ENCODE measurements at regions not wholly inside any gene's neighbourhood (a gene's known extent, or its start where the extent isn't known, plus 50 kb on each side); places are given as distances from the start of the nearest gene placed in this dataset.
"Not testable (repeated sequence)": the region's sequence is repeated elsewhere in the genome, so short reads cannot be mapped to it uniquely, and the experiment has no call there.

DNA sequence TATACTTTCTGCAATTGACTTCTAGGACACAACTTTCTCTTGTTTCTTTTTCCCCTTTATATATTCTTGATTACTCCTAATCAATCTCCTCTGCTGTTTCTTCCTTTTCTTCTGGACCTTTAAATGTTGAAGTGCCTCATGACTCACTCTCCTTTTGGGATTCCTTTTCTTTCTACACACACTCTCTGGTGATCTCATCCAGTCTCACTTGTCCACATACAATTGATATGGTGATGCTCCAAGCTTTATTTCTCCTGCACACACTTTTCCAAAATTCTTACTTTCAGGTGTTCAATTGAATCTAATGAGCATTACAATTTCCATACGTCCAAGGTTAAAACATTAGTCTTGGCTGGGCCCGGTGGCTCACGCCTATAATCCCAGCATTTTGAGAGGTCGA lies 794.8 kb upstream of the EPHA5 start:
- Histone ChIP-seq H3K27me3 (no peaks in the 10 kb centered on the region), H3K9me3 (no peaks in the 10 kb centered on the region), H3K27ac (no peak overlapping the region), H3K4me3 (no peak overlapping the region), H3K9ac (ENCODE audit: low read depth in 2 of 2, low read length in 2 of 2) (no peak overlapping the region), H3K36me3 (no peaks in the 10 kb centered on the region), H3K4me1 (no peaks in the 10 kb centered on the region)
- DNase-seq, result no peak
- intact Hi-C loops (cut with DNase I), result no loop called here
- TF ChIP-seq, protein P1, sequence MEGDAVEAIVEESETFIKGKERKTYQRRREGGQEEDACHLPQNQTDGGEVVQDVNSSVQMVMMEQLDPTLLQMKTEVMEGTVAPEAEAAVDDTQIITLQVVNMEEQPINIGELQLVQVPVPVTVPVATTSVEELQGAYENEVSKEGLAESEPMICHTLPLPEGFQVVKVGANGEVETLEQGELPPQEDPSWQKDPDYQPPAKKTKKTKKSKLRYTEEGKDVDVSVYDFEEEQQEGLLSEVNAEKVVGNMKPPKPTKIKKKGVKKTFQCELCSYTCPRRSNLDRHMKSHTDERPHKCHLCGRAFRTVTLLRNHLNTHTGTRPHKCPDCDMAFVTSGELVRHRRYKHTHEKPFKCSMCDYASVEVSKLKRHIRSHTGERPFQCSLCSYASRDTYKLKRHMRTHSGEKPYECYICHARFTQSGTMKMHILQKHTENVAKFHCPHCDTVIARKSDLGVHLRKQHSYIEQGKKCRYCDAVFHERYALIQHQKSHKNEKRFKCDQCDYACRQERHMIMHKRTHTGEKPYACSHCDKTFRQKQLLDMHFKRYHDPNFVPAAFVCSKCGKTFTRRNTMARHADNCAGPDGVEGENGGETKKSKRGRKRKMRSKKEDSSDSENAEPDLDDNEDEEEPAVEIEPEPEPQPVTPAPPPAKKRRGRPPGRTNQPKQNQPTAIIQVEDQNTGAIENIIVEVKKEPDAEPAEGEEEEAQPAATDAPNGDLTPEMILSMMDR (IDR thresholded peaks at IDR 0.05), result no peak

DNA sequence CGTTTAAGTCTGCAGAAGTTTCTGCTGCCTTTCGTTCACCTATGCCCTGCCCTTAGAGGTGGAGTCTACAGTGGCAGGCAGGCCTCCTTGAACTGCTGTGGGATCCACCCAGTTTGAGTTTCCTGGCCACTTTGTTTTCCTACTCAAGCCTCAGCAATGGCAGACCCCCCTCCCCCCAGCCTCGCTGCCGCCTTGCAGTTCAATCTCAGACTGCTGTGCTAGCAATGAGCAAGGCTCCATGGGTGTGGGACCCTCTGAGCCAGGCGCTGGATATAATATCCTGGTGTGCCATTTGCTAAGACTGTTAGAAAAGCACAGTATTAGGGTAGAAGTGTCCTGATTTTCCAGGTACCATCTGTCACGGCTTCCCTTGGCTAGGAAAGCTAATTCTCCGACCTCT lies 792.6 kb upstream of the EPHA5 start:
- H3K4me1 ChIP-seq; intact Hi-C loops (cut with DNase I); H3K9me3 ChIP-seq; H3K36me3 ChIP-seq; DNase-seq; H3K27me3 ChIP-seq; H3K27ac ChIP-seq; H3K4me3 ChIP-seq; H3K9ac ChIP-seq (ENCODE audit: low read depth in 2 of 2, low read length in 2 of 2): not testable (repeated sequence)

DNA sequence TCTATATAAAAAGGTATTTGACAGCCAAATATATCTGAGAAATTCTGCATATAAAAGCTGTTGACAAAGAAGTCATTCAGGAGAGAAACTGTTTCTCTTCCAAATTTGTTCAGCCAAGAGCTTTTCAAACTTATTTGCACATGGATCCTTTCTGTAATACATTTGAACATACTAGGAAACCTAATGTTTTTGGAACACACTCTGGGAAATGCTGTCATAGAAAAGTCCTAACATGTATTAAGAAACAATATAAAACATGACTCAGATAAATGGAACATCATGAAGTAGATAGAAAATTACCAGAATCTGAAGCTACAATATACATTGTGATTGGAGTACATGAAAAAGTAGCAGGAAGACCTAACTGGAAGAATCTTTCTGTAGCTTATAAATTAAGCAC lies 781.5 kb upstream of the EPHA5 start:
- Histone ChIP-seq H3K27ac (no peak overlapping the region), H3K4me1 (no peaks in the 10 kb centered on the region), H3K27me3 (no peaks in the 10 kb centered on the region), H3K9ac (ENCODE audit: low read depth in 2 of 2, low read length in 2 of 2) (no peak overlapping the region), H3K9me3 (no peaks in the 10 kb centered on the region), H3K36me3 (no peaks in the 10 kb centered on the region), H3K4me3 (no peak overlapping the region)
- intact Hi-C loops (cut with DNase I), result no loop called here
- no peak for DNase-seq
- TF ChIP-seq, protein P1 (IDR thresholded peaks at IDR 0.05), result no peak

DNA sequence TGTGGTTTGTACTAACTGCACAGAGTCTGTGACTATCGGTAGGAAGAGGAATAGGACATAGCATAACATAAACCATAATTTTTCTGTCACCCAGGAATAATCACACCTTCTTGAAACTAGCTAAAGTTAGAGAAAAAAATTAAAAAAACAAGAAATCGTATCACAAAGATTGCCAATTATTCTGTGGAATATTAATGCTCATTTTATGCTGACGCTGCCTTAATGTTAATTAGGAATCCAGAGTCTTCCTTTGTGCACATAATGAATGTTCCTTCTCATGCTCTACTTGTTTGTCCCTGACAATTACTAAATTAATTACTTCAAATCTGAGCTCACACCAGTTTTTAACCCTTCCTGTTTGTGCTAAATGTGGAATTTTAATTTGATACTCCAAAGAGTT lies 772.7 kb upstream of the EPHA5 start:
- TF ChIP-seq, protein P1 (IDR thresholded peaks at IDR 0.05), result no peak
- H3K4me1 ChIP-seq, result no peaks in the 10 kb centered on the region
- H3K27ac ChIP-seq, result no peak overlapping the region
- intact Hi-C loops (cut with DNase I), result no loop called here
- H3K4me3 ChIP-seq, result no peak overlapping the region
- no peak overlapping the region for H3K9ac ChIP-seq (ENCODE audit: low read depth in 2 of 2, low read length in 2 of 2)
- no peak for DNase-seq
- no peaks in the 10 kb centered on the region for H3K9me3 ChIP-seq
- no peaks in the 10 kb centered on the region for H3K36me3 ChIP-seq
- H3K27me3 ChIP-seq, result no peaks in the 10 kb centered on the region

DNA sequence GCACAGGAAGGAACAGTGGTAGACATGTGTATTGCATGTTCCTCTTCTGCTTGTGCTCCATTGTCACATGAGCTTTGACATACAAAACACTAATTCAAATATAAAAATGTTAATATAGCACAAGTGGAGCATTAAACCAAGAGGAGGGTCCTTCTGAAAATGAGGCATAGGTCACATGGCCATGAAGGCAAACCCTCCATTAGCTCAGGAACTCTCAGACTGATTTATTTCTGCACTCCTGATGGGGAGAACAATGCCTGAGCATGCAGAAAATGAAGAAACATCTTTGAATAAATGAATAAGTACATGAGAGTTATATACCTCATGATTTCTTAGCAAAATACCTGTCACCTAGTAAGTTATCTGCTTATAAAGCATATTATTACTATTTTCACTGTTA lies 769.2 kb upstream of the EPHA5 start:
- no peaks in the 10 kb centered on the region for H3K9me3 ChIP-seq
- H3K27me3 ChIP-seq, result no peaks in the 10 kb centered on the region
- H3K36me3 ChIP-seq, result no peaks in the 10 kb centered on the region
- no peak overlapping the region for H3K9ac ChIP-seq (ENCODE audit: low read depth in 2 of 2, low read length in 2 of 2)
- TF ChIP-seq, protein P1 (IDR thresholded peaks at IDR 0.05), result no peak
- no peak overlapping the region for H3K4me3 ChIP-seq
- intact Hi-C loops (cut with DNase I), result no loop called here
- DNase-seq, result no peak
- H3K27ac ChIP-seq, result no peak overlapping the region
- H3K4me1 ChIP-seq, result no peaks in the 10 kb centered on the region

DNA sequence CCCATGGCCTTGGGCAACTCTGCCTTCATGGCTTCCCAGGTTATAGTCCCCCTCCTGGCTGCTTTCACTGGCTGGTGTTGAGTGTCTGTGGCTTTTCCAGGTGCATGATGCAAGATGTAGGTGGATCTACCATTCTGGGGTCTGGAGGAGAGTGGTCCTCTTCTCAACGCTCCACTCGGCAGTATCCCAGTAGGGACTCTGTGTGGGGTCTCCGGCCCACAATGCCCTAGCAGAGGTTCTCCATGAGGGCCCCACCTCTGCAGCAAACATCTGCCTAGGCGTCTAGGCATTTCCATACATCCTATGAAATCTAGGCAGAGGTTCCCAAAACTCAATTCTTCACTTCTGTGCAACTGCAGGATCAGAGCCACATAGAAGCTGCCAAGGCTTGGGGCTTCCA lies 763.4 kb upstream of the EPHA5 start:
- TF ChIP-seq, protein P1 (IDR thresholded peaks at IDR 0.05), result no peak
- Histone ChIP-seq H3K36me3 (no peaks in the 10 kb centered on the region), H3K9me3 (no peaks in the 10 kb centered on the region), H3K9ac (ENCODE audit: low read depth in 2 of 2, low read length in 2 of 2) (no peak overlapping the region), H3K4me1 (no peaks in the 10 kb centered on the region), H3K27me3 (no peaks in the 10 kb centered on the region), H3K4me3 (no peak overlapping the region), H3K27ac (no peak overlapping the region)
- no peak for DNase-seq
- intact Hi-C loops (cut with DNase I), result no loop called here

Measured in colonic mucosa (tissue), 4 donors.